ENCODE measurements at regions not wholly inside any gene's neighbourhood (a gene's known extent, or its start where the extent isn't known, plus 50 kb on each side); places are given as distances from the start of the nearest gene placed in this dataset.

DNA sequence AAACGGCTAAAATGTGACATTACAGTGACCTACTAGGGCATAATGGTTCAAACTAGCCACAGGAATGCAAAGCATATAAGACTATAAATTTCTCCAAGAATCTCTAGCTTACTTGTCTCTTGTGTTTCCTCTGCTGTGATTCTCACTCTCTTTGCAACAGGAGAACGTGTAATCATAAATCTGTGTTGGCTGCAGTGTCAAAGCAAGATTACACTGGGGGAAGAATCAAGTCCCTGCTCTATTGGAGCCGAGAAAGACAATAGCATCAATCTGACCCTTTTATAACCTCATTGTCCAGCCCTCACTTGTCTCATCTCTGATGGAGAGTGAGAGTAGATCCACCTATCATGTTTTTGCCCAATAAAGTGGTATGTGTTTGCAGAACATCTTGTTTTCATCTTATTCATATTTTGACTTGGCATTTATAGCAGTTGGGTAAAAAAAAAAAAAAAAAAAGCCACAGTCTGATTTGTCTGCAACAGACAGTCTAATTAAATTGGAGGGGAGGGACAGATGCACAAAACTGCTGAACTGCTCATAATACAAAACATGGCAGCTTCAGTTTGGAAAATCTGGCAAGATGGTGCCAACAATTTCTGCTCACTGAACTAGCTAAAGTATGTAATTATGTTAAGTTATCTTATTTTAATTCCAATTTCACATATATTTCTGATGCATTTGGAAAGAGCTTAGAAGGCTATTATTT is 165.0 kb upstream of the GABRA2 start:
- BruUV-seq (replicated peaks) = no TSS peak
- POLR2A ChIA-PET = no interaction called here
- no peaks in the 10 kb centered on the region for H3K27me3 Mint-ChIP-seq (ENCODE audit: insufficient read depth, unreplicated experiment)

DNA sequence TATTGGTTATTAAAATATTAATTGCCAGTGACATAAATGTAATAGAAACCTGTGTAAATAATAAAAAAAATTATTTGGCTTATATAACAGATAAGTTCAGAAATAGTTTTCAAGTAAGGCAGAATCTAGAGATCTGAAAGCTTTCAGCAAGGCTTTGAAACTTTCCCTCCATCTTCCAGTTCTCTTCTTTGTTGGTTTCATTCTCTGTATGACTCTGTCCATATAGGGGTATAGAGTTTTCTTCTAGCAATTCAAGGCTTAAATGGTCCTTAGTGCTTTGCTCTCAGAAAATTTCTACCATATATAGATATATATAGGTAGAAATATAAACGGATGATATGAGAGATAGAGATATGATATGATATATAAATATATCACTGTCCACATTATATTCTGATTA is 160.5 kb upstream of the GABRA2 start:
- intact Hi-C loops (cut with micrococcal nuclease; ENCODE audit: unreplicated experiment) = no loop called here
- Histone ChIP-seq H3K27me3 (replicated peaks; ENCODE audit: control insufficient read depth, insufficient read depth, low read length) (no peaks in the 10 kb centered on the region), H3K4me1 (peaks cover 20% of the 10 kb centered on the region; the same call in 1 of the 2 replicates), H3K9me3 (no peaks in the 10 kb centered on the region), H3K4me3 (ENCODE audit: low read depth, low read length) (no peak overlapping the region), H3K36me3 (ENCODE audit: control insufficient read depth, insufficient read depth, low read length) (no peaks in the 10 kb centered on the region)
- no peak for DNase-seq
- Mint-ChIP-seq H3K27me3 (ENCODE audit: insufficient read depth, unreplicated experiment) (no peaks in the 10 kb centered on the region), H3K4me1 (ENCODE audit: low read depth, unreplicated experiment) (peaks cover 18% of the 10 kb centered on the region), H3K36me3 (ENCODE audit: insufficient read depth, unreplicated experiment) (no peaks in the 10 kb centered on the region), H3K4me3 (ENCODE audit: unreplicated experiment) (no peak overlapping the region), H3K27ac (ENCODE audit: unreplicated experiment) (no peak overlapping the region), H3K9me3 (ENCODE audit: unreplicated experiment) (peaks cover 10% of the 10 kb centered on the region)
- ChIA-PET POLR2A (no interaction called here), CTCF (no interaction called here)
- no TSS peak for BruUV-seq (replicated peaks)
- TF ChIP-seq, protein P1, sequence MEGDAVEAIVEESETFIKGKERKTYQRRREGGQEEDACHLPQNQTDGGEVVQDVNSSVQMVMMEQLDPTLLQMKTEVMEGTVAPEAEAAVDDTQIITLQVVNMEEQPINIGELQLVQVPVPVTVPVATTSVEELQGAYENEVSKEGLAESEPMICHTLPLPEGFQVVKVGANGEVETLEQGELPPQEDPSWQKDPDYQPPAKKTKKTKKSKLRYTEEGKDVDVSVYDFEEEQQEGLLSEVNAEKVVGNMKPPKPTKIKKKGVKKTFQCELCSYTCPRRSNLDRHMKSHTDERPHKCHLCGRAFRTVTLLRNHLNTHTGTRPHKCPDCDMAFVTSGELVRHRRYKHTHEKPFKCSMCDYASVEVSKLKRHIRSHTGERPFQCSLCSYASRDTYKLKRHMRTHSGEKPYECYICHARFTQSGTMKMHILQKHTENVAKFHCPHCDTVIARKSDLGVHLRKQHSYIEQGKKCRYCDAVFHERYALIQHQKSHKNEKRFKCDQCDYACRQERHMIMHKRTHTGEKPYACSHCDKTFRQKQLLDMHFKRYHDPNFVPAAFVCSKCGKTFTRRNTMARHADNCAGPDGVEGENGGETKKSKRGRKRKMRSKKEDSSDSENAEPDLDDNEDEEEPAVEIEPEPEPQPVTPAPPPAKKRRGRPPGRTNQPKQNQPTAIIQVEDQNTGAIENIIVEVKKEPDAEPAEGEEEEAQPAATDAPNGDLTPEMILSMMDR (IDR thresholded peaks at IDR 0.05; ENCODE audit: insufficient read depth in 1 of 2, low read depth in 1 of 2, low read length in 1 of 2, severe bottlenecking in 1 of 2, unreplicated experiment in 1 of 2) = no peak

More for the DNA sequence above, 165.0 kb upstream of the GABRA2 start:
- peaks cover 8% of the 10 kb centered on the region for H3K4me1 Mint-ChIP-seq (ENCODE audit: low read depth, unreplicated experiment)
- H3K36me3 Mint-ChIP-seq (ENCODE audit: insufficient read depth, unreplicated experiment) = no peaks in the 10 kb centered on the region
- no peak for DNase-seq
- Histone ChIP-seq H3K4me1 (peaks cover 9% of the 10 kb centered on the region; the same call in 1 of the 2 replicates), H3K36me3 (ENCODE audit: control insufficient read depth, insufficient read depth, low read length) (no peaks in the 10 kb centered on the region), H3K4me3 (ENCODE audit: low read depth, low read length) (no peak overlapping the region), H3K27me3 (replicated peaks; ENCODE audit: control insufficient read depth, insufficient read depth, low read length) (no peaks in the 10 kb centered on the region), H3K9me3 (no peaks in the 10 kb centered on the region)
- CTCF ChIA-PET = no interaction called here
- no peaks in the 10 kb centered on the region for H3K9me3 Mint-ChIP-seq (ENCODE audit: unreplicated experiment)
- H3K27ac Mint-ChIP-seq (ENCODE audit: unreplicated experiment) = no peak overlapping the region
- no peak overlapping the region for H3K4me3 Mint-ChIP-seq (ENCODE audit: unreplicated experiment)
- intact Hi-C loops (cut with micrococcal nuclease; ENCODE audit: unreplicated experiment) = no loop called here
- TF ChIP-seq, protein P1 (IDR thresholded peaks at IDR 0.05; ENCODE audit: insufficient read depth in 1 of 2, low read depth in 1 of 2, low read length in 1 of 2, severe bottlenecking in 1 of 2, unreplicated experiment in 1 of 2) = no peak

DNA sequence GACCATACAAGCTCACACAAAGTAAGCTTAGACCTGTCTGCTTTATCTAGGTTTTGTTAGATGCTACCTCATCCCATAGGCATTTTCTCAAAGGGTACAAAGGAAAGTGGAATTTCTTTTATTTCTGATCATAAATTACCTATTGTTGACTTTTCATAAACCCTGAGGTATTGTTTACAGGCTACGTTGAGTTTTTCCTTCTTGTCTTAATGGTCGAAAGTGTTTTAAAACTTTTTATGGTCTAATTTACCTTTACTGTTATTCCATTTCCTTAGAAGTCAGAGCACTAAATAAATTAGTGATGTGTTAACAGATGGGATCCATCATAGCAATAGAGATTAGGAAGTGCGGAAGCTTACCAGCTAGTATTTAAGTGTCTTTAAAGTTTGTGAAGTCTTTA is 159.2 kb upstream of the GABRA2 start:
- DNase-seq = no peak
- Histone ChIP-seq H3K9me3 (no peaks in the 10 kb centered on the region), H3K27me3 (replicated peaks; ENCODE audit: control insufficient read depth, insufficient read depth, low read length) (no peaks in the 10 kb centered on the region), H3K36me3 (ENCODE audit: control insufficient read depth, insufficient read depth, low read length) (no peaks in the 10 kb centered on the region), H3K4me1 (peaks cover 16% of the 10 kb centered on the region; the same call in 1 of the 2 replicates), H3K4me3 (ENCODE audit: low read depth, low read length) (no peak overlapping the region)
- Mint-ChIP-seq H3K36me3 (ENCODE audit: insufficient read depth, unreplicated experiment) (no peaks in the 10 kb centered on the region), H3K27me3 (ENCODE audit: insufficient read depth, unreplicated experiment) (no peaks in the 10 kb centered on the region), H3K27ac (ENCODE audit: unreplicated experiment) (no peak overlapping the region), H3K9me3 (ENCODE audit: unreplicated experiment) (peaks cover 13% of the 10 kb centered on the region), H3K4me3 (ENCODE audit: unreplicated experiment) (no peak overlapping the region), H3K4me1 (ENCODE audit: low read depth, unreplicated experiment) (peaks cover 10% of the 10 kb centered on the region)
- CTCF ChIA-PET = no interaction called here
- POLR2A ChIA-PET = no interaction called here
- TF ChIP-seq, protein P1 (IDR thresholded peaks at IDR 0.05; ENCODE audit: insufficient read depth in 1 of 2, low read depth in 1 of 2, low read length in 1 of 2, severe bottlenecking in 1 of 2, unreplicated experiment in 1 of 2) = no peak
- BruUV-seq (replicated peaks) = no TSS peak
- intact Hi-C loops (cut with micrococcal nuclease; ENCODE audit: unreplicated experiment) = loop anchor here (5.0 kb wide), 1 partner anchor 98 kb away; no protein-coding TSS in a partner anchor

Measured in Caco-2 (cell line).